ENCODE measurements at regions not wholly inside any gene's neighbourhood (a gene's known extent, or its start where the extent isn't known, plus 50 kb on each side); places are given as distances from the start of the nearest gene placed in this dataset.
A peak's percentile ranks its signal among the peaks of the same experiment; 100 is the strongest.

- Histone ChIP-seq H3K4me3 (no peak overlapping the region), H3K27ac (ENCODE audit: extremely low read depth, low read depth, low read length) (no peak overlapping the region), H2AFZ (ENCODE audit: low read depth, low read length) (no peak overlapping the region), H3K36me3 (ENCODE audit: control insufficient read depth, insufficient read depth, low read length) (no peaks in the 10 kb centered on the region), H3K4me1 (replicated peaks in 1 of 2; ENCODE audit: control insufficient read depth in 2 of 2, insufficient read depth in 2 of 2, low read length in 2 of 2) (no peaks in the 10 kb centered on the region), H3K9me1 (ENCODE audit: control insufficient read depth, insufficient read depth, low read length) (no peaks in the 10 kb centered on the region), H3K9ac (ENCODE audit: insufficient read depth in 1 of 2, low read depth in 2 of 2, low read length in 2 of 2) (no peak overlapping the region), H3K79me2 (ENCODE audit: control insufficient read depth, insufficient read depth, low read length) (no peaks in the 10 kb centered on the region), H3K4me2 (ENCODE audit: insufficient read depth, low read length) (no peak overlapping the region), H3K27me3 (ENCODE audit: control insufficient read depth in 2 of 2, insufficient read depth in 2 of 2, low read length in 2 of 2) (no peaks in the 10 kb centered on the region; a peak in 2 of 5 replicates), H4K20me1 (replicated peaks; ENCODE audit: control insufficient read depth, insufficient read depth, low read length) (no peaks in the 10 kb centered on the region), H3K9me3 (replicated peaks; ENCODE audit: control insufficient read depth, insufficient read depth, low read depth, low read length) (no peaks in the 10 kb centered on the region)
- no TSS peak for BruUV-seq (replicated peaks)
- no peak for DNase-seq (ENCODE audit: extremely low read depth in 1 of 4, low spot score in 3 of 4)
- WGBS (ENCODE audit: insufficient coverage, low coverage, missing lambda C conversion rate): 0% methylated on average over 4 of the region's 4 CpGs
- ATAC-seq: no peak
- FAIRE-seq: no peak
- ChIA-PET CTCF (ENCODE audit: low intra/inter-chr PET ratio) (no interaction called here), POLR2A (interaction anchor here (1.0 to 1.7 kb wide), 2 partner anchors 10 to 14 kb away, joined by 3 to 10 read pairs; no protein-coding TSS in a partner anchor)
- intact Hi-C loops (cut with micrococcal nuclease) (no loop called here), in situ Hi-C loops (cut with MboI) (no loop called here)
- TF ChIP-seq RBM25 (IDR thresholded peaks at IDR 0.05; ENCODE audit: low read depth, low read length, severe bottlenecking) (peak; percentile 31), SRSF3 (IDR thresholded peaks at IDR 0.05; ENCODE audit: insufficient read depth, low read length) (no peak), TEAD4 (IDR thresholded peaks at IDR 0.05; ENCODE audit: low read length) (no peak), TEAD4 (CRISPR knock-in tag; IDR thresholded peaks at IDR 0.05; ENCODE audit: borderline replicate concordance) (no peak), ZNF512 (tag; IDR thresholded peaks at IDR 0.05) (no peak), PTBP1 (IDR thresholded peaks at IDR 0.05; ENCODE audit: low read depth, low read length) (no peak)
Measured at GRCh38 chr15:60152386-60152785, 148.3 kb downstream of the FOXB1 start.

All from K562 (cell line).